ENCODE measurements at regions not wholly inside any gene's neighbourhood (a gene's known extent, or its start where the extent isn't known, plus 50 kb on each side); places are given as distances from the start of the nearest gene placed in this dataset.

GRCh38 chr1:226476066-226476465 is 68.2 kb upstream of the PARP1 start:
- Histone ChIP-seq H3K27me3 (no peaks in the 10 kb centered on the region), H3K36me3 (no peaks in the 10 kb centered on the region), H3K27ac (no peak overlapping the region), H4K20me1 (no peaks in the 10 kb centered on the region), H3K4me1 (peaks cover 28% of the 10 kb centered on the region), H3K9me3 (no peaks in the 10 kb centered on the region), H3K4me2 (no peak overlapping the region), H3K4me3 (no peak overlapping the region), H3K9ac (no peak overlapping the region)
- TF ChIP-seq Cebpa-rat (IDR thresholded peaks at IDR 0.05) = no peak

GRCh38 chr1:226476648-226477319 is 68.9 kb upstream of the PARP1 start:
- no peaks in the 10 kb centered on the region for H3K9me3 ChIP-seq
- TF ChIP-seq Cebpa-rat (IDR thresholded peaks at IDR 0.05) = no peak
- no peaks in the 10 kb centered on the region for H3K27me3 ChIP-seq
- no peak overlapping the region for H3K27ac ChIP-seq
- no peak overlapping the region for H3K9ac ChIP-seq
- H4K20me1 ChIP-seq = no peaks in the 10 kb centered on the region
- no peak overlapping the region for H3K4me3 ChIP-seq
- H3K36me3 ChIP-seq = no peaks in the 10 kb centered on the region
- H3K4me2 ChIP-seq = no peak overlapping the region
- H3K4me1 ChIP-seq = peaks cover 28% of the 10 kb centered on the region

GRCh38 chr1:226479474-226479873 is 69.1 kb upstream of the STUM start:
- Histone ChIP-seq H3K9ac (no peak overlapping the region), H3K27ac (no peak overlapping the region), H3K9me3 (no peaks in the 10 kb centered on the region), H3K4me2 (no peak overlapping the region), H3K27me3 (no peaks in the 10 kb centered on the region), H3K36me3 (no peaks in the 10 kb centered on the region), H3K4me3 (no peak overlapping the region), H3K4me1 (peaks cover 25% of the 10 kb centered on the region), H4K20me1 (no peaks in the 10 kb centered on the region)
- TF ChIP-seq Cebpa-rat (IDR thresholded peaks at IDR 0.05) = no peak

GRCh38 chr1:226480461-226480860 is 68.1 kb upstream of the STUM start:
- Histone ChIP-seq H3K36me3 (no peaks in the 10 kb centered on the region), H3K27me3 (no peaks in the 10 kb centered on the region), H4K20me1 (no peaks in the 10 kb centered on the region), H3K9me3 (no peaks in the 10 kb centered on the region), H3K4me3 (no peak overlapping the region), H3K4me2 (no peak overlapping the region), H3K27ac (no peak overlapping the region), H3K4me1 (peaks cover 15% of the 10 kb centered on the region), H3K9ac (no peak overlapping the region)
- TF ChIP-seq Cebpa-rat (IDR thresholded peaks at IDR 0.05) = no peak

GRCh38 chr1:226481133-226481532 is 67.4 kb upstream of the STUM start:
- Histone ChIP-seq H4K20me1 (no peaks in the 10 kb centered on the region), H3K4me3 (no peak overlapping the region), H3K27me3 (no peaks in the 10 kb centered on the region), H3K4me2 (no peak overlapping the region), H3K4me1 (0 out of 2 replicates have a peak, but pooled peaks cover 9% of the 10 kb centered on the region), H3K9ac (no peak overlapping the region), H3K27ac (no peak overlapping the region), H3K9me3 (no peaks in the 10 kb centered on the region), H3K36me3 (no peaks in the 10 kb centered on the region)
- no peak for TF ChIP-seq Cebpa-rat (IDR thresholded peaks at IDR 0.05)

- Histone ChIP-seq H3K9me3 (no peaks in the 10 kb centered on the region), H3K9ac (no peak overlapping the region), H3K4me1 (0 out of 2 replicates have a peak, but pooled peaks cover 7% of the 10 kb centered on the region), H4K20me1 (no peaks in the 10 kb centered on the region), H3K4me2 (no peak overlapping the region), H3K36me3 (no peaks in the 10 kb centered on the region), H3K27me3 (no peaks in the 10 kb centered on the region), H3K27ac (no peak overlapping the region), H3K4me3 (no peak overlapping the region)
- TF ChIP-seq Cebpa-rat (IDR thresholded peaks at IDR 0.05) = no peak
Observed at GRCh38 chr1:226482196-226482595, 66.4 kb upstream of the STUM start.

- no peak overlapping the region for H3K27ac ChIP-seq
- H3K9me3 ChIP-seq = no peaks in the 10 kb centered on the region
- 0 out of 2 replicates have a peak, but pooled peaks cover 7% of the 10 kb centered on the region for H3K4me1 ChIP-seq
- H3K9ac ChIP-seq = no peak overlapping the region
- H3K4me3 ChIP-seq = no peak overlapping the region
- no peaks in the 10 kb centered on the region for H3K36me3 ChIP-seq
- no peaks in the 10 kb centered on the region for H4K20me1 ChIP-seq
- no peak for TF ChIP-seq Cebpa-rat (IDR thresholded peaks at IDR 0.05)
- no peaks in the 10 kb centered on the region for H3K27me3 ChIP-seq
- H3K4me2 ChIP-seq = no peak overlapping the region
Observed at GRCh38 chr1:226482975-226483700, 65.4 kb upstream of the STUM start.

- no peaks in the 10 kb centered on the region for H3K27me3 ChIP-seq
Observed at GRCh38 chr1:226485192-226485591, 63.4 kb upstream of the STUM start.

GRCh38 chr1:226486161-226486560 is 62.4 kb upstream of the STUM start:
- H3K9me3 ChIP-seq = no peaks in the 10 kb centered on the region
- no peaks in the 10 kb centered on the region for H3K36me3 ChIP-seq
- no peaks in the 10 kb centered on the region for H4K20me1 ChIP-seq
- no peak for TF ChIP-seq Cebpa-rat (IDR thresholded peaks at IDR 0.05)
- H3K27ac ChIP-seq = no peak overlapping the region
- H3K27me3 ChIP-seq = no peaks in the 10 kb centered on the region
- H3K4me2 ChIP-seq = no peak overlapping the region
- peaks cover 13% of the 10 kb centered on the region for H3K4me1 ChIP-seq
- H3K4me3 ChIP-seq = no peak overlapping the region
- H3K9ac ChIP-seq = no peak overlapping the region

More at GRCh38 chr1:226485192-226485591, 63.4 kb upstream of the STUM start:
- Histone ChIP-seq H3K4me3 (no peak overlapping the region), H3K9ac (no peak overlapping the region), H3K27ac (no peak overlapping the region), H3K4me2 (no peak overlapping the region), H3K36me3 (no peaks in the 10 kb centered on the region), H4K20me1 (no peaks in the 10 kb centered on the region), H3K4me1 (peaks cover 6% of the 10 kb centered on the region), H3K9me3 (no peaks in the 10 kb centered on the region)
- no peak for TF ChIP-seq Cebpa-rat (IDR thresholded peaks at IDR 0.05)

- Histone ChIP-seq H3K9ac (no peak overlapping the region), H3K4me1 (peaks cover 19% of the 10 kb centered on the region), H3K4me3 (no peak overlapping the region), H3K27me3 (no peaks in the 10 kb centered on the region), H3K9me3 (no peaks in the 10 kb centered on the region), H4K20me1 (no peaks in the 10 kb centered on the region), H3K36me3 (no peaks in the 10 kb centered on the region), H3K4me2 (no peak overlapping the region), H3K27ac (no peak overlapping the region)
- no peak for TF ChIP-seq Cebpa-rat (IDR thresholded peaks at IDR 0.05)
Observed at GRCh38 chr1:226487921-226488320, 60.6 kb upstream of the STUM start.
